ENCODE measurements at regions not wholly inside any gene's neighbourhood (a gene's known extent, or its start where the extent isn't known, plus 50 kb on each side); places are given as distances from the start of the nearest gene placed in this dataset.

- no peaks in the 10 kb centered on the region for H3K79me1 ChIP-seq (ENCODE audit: low read length)
- no peak overlapping the region for H2AFZ ChIP-seq (ENCODE audit: insufficient read depth, low read length, poor library complexity)
- no peak overlapping the region for H3K14ac ChIP-seq (ENCODE audit: low read length)
- H3K4me1 ChIP-seq (ENCODE audit: control insufficient read depth in 1 of 2, insufficient read depth in 2 of 2, low read length in 2 of 2) = no peaks in the 10 kb centered on the region
- H3K4ac ChIP-seq (ENCODE audit: low read depth, low read length) = no peak overlapping the region
- no peak overlapping the region for H3K9ac ChIP-seq (ENCODE audit: low read length)
- no peak overlapping the region for H3K18ac ChIP-seq (ENCODE audit: low read length)
- no peak overlapping the region for H2BK12ac ChIP-seq (ENCODE audit: low read length)
- no peak overlapping the region for H4K91ac ChIP-seq (ENCODE audit: low read depth, low read length)
- H2BK5ac ChIP-seq (ENCODE audit: low read depth, low read length, poor library complexity) = no peak overlapping the region
- no peak overlapping the region for H2AK5ac ChIP-seq (ENCODE audit: low read length)
- no peak overlapping the region for H4K12ac ChIP-seq (ENCODE audit: low read depth, low read length)
- H3K79me2 ChIP-seq (ENCODE audit: control insufficient read depth, insufficient read depth, low read length, poor library complexity) = no peaks in the 10 kb centered on the region
- no peak overlapping the region for H2BK120ac ChIP-seq (ENCODE audit: insufficient read depth, low read length, poor library complexity)
- H3K27me3 ChIP-seq (ENCODE audit: insufficient read depth, low read length) = no peaks in the 10 kb centered on the region
- H3K23ac ChIP-seq (ENCODE audit: low read length) = no peak overlapping the region
- H3K4me3 ChIP-seq (ENCODE audit: low read depth, low read length) = no peak overlapping the region
- H3K9me3 ChIP-seq (ENCODE audit: insufficient read depth, low read depth, low read length) = no peaks in the 10 kb centered on the region
- H3K4me2 ChIP-seq (ENCODE audit: low read length) = no peak overlapping the region
- DNase-seq = no peak
- H4K8ac ChIP-seq (ENCODE audit: low read depth, low read length) = no peak overlapping the region
- no peak overlapping the region for H3K27ac ChIP-seq (ENCODE audit: low read depth, low read length)
- no peaks in the 10 kb centered on the region for H3K36me3 ChIP-seq (ENCODE audit: control insufficient read depth in 1 of 2, insufficient read depth in 2 of 2, low read length in 2 of 2)
- WGBS (ENCODE audit: extremely low coverage, insufficient coverage, insufficient read length) = no CpG with 5 or more reads among the region's 5 CpGs
Observed at GRCh38 chr3:70882104-70882503, 569.7 kb upstream of the MDFIC2 start.

DNA sequence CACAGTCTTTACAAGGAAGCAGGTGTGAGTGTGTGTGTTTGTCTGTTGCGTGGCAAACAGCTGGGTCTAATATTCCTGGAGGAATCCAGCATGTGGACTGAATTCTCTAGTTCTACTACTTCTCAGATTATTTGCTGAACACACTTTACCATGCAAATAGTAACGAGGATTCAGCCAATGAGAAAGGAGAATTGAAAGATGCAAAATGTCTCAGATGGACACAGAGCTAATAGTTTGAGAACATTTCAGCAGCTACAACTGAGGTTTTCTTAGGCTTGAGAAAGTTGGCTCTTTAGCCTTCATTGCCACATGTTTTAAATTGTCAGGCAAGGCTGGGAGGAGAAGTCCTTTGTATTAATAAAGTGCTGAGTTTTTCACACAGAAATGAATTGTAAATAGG, 568.0 kb upstream of the MDFIC2 start:
- Histone ChIP-seq H3K79me2 (ENCODE audit: control insufficient read depth, insufficient read depth, low read length, poor library complexity) (no peaks in the 10 kb centered on the region), H4K12ac (ENCODE audit: low read depth, low read length) (no peak overlapping the region), H3K23ac (ENCODE audit: low read length) (no peak overlapping the region), H4K8ac (ENCODE audit: low read depth, low read length) (no peak overlapping the region), H3K9me3 (ENCODE audit: insufficient read depth, low read depth, low read length) (no peaks in the 10 kb centered on the region), H2BK120ac (ENCODE audit: insufficient read depth, low read length, poor library complexity) (no peak overlapping the region), H3K27ac (ENCODE audit: low read depth, low read length) (no peak overlapping the region), H4K91ac (ENCODE audit: low read depth, low read length) (no peak overlapping the region), H3K79me1 (ENCODE audit: low read length) (no peaks in the 10 kb centered on the region), H3K36me3 (ENCODE audit: control insufficient read depth in 1 of 2, insufficient read depth in 2 of 2, low read length in 2 of 2) (no peaks in the 10 kb centered on the region), H3K4me2 (ENCODE audit: low read length) (no peak overlapping the region), H2BK5ac (ENCODE audit: low read depth, low read length, poor library complexity) (no peak overlapping the region), H3K18ac (ENCODE audit: low read length) (no peak overlapping the region), H3K4me1 (ENCODE audit: control insufficient read depth in 1 of 2, insufficient read depth in 2 of 2, low read length in 2 of 2) (no peaks in the 10 kb centered on the region), H3K14ac (ENCODE audit: low read length) (no peak overlapping the region), H3K4ac (ENCODE audit: low read depth, low read length) (no peak overlapping the region), H2AFZ (ENCODE audit: insufficient read depth, low read length, poor library complexity) (no peak overlapping the region), H2AK5ac (ENCODE audit: low read length) (no peak overlapping the region), H3K9ac (ENCODE audit: low read length) (no peak overlapping the region), H2BK12ac (ENCODE audit: low read length) (no peak overlapping the region), H3K4me3 (ENCODE audit: low read depth, low read length) (no peak overlapping the region), H3K27me3 (ENCODE audit: insufficient read depth, low read length) (no peaks in the 10 kb centered on the region)
- DNase-seq = no peak
- no CpG with 5 or more reads among the region's 2 CpGs for WGBS (ENCODE audit: extremely low coverage, insufficient coverage, insufficient read length)

GRCh38 chr3:70876154-70876553, 563.7 kb upstream of the MDFIC2 start:
- Histone ChIP-seq H2AFZ (ENCODE audit: insufficient read depth, low read length, poor library complexity) (no peak overlapping the region), H3K9me3 (ENCODE audit: insufficient read depth, low read depth, low read length) (no peaks in the 10 kb centered on the region), H3K27ac (ENCODE audit: low read depth, low read length) (no peak overlapping the region), H3K14ac (ENCODE audit: low read length) (no peak overlapping the region), H3K79me1 (ENCODE audit: low read length) (no peaks in the 10 kb centered on the region), H3K36me3 (ENCODE audit: control insufficient read depth in 1 of 2, insufficient read depth in 2 of 2, low read length in 2 of 2) (no peaks in the 10 kb centered on the region), H3K4ac (ENCODE audit: low read depth, low read length) (no peak overlapping the region), H3K23ac (ENCODE audit: low read length) (no peak overlapping the region), H3K4me2 (ENCODE audit: low read length) (no peak overlapping the region), H2AK5ac (ENCODE audit: low read length) (no peak overlapping the region), H4K8ac (ENCODE audit: low read depth, low read length) (no peak overlapping the region), H3K27me3 (ENCODE audit: insufficient read depth, low read length) (no peaks in the 10 kb centered on the region), H2BK5ac (ENCODE audit: low read depth, low read length, poor library complexity) (no peak overlapping the region), H2BK120ac (ENCODE audit: insufficient read depth, low read length, poor library complexity) (no peak overlapping the region), H4K12ac (ENCODE audit: low read depth, low read length) (no peak overlapping the region), H3K18ac (ENCODE audit: low read length) (no peak overlapping the region), H3K79me2 (ENCODE audit: control insufficient read depth, insufficient read depth, low read length, poor library complexity) (no peaks in the 10 kb centered on the region), H4K91ac (ENCODE audit: low read depth, low read length) (no peak overlapping the region), H2BK12ac (ENCODE audit: low read length) (no peak overlapping the region), H3K9ac (ENCODE audit: low read length) (no peak overlapping the region), H3K4me1 (ENCODE audit: control insufficient read depth in 1 of 2, insufficient read depth in 2 of 2, low read length in 2 of 2) (no peaks in the 10 kb centered on the region), H3K4me3 (ENCODE audit: low read depth, low read length) (no peak overlapping the region)
- DNase-seq = peak in 1 of 2 donors; percentile 20
- no CpG with 5 or more reads among the region's 3 CpGs for WGBS (ENCODE audit: extremely low coverage, insufficient coverage, insufficient read length)

GRCh38 chr3:70874196-70874595, 561.8 kb upstream of the MDFIC2 start:
- H2AK5ac ChIP-seq (ENCODE audit: low read length) = no peak overlapping the region
- no peak overlapping the region for H2BK5ac ChIP-seq (ENCODE audit: low read depth, low read length, poor library complexity)
- H3K36me3 ChIP-seq (ENCODE audit: control insufficient read depth in 1 of 2, insufficient read depth in 2 of 2, low read length in 2 of 2) = no peaks in the 10 kb centered on the region
- no peak overlapping the region for H4K91ac ChIP-seq (ENCODE audit: low read depth, low read length)
- no peak overlapping the region for H3K14ac ChIP-seq (ENCODE audit: low read length)
- H2AFZ ChIP-seq (ENCODE audit: insufficient read depth, low read length, poor library complexity) = no peak overlapping the region
- WGBS (ENCODE audit: extremely low coverage, insufficient coverage, insufficient read length) = no CpG with 5 or more reads among the region's 3 CpGs
- H3K9me3 ChIP-seq (ENCODE audit: insufficient read depth, low read depth, low read length) = no peaks in the 10 kb centered on the region
- no peaks in the 10 kb centered on the region for H3K79me2 ChIP-seq (ENCODE audit: control insufficient read depth, insufficient read depth, low read length, poor library complexity)
- H3K4me3 ChIP-seq (ENCODE audit: low read depth, low read length) = no peak overlapping the region
- no peak overlapping the region for H3K4me2 ChIP-seq (ENCODE audit: low read length)
- no peak overlapping the region for H3K4ac ChIP-seq (ENCODE audit: low read depth, low read length)
- H3K9ac ChIP-seq (ENCODE audit: low read length) = no peak overlapping the region
- H2BK120ac ChIP-seq (ENCODE audit: insufficient read depth, low read length, poor library complexity) = no peak overlapping the region
- H3K27ac ChIP-seq (ENCODE audit: low read depth, low read length) = no peak overlapping the region
- H3K18ac ChIP-seq (ENCODE audit: low read length) = no peak overlapping the region
- H3K23ac ChIP-seq (ENCODE audit: low read length) = no peak overlapping the region
- H4K8ac ChIP-seq (ENCODE audit: low read depth, low read length) = no peak overlapping the region
- no peak for DNase-seq
- no peak overlapping the region for H2BK12ac ChIP-seq (ENCODE audit: low read length)
- no peak overlapping the region for H4K12ac ChIP-seq (ENCODE audit: low read depth, low read length)
- no peaks in the 10 kb centered on the region for H3K79me1 ChIP-seq (ENCODE audit: low read length)
- no peaks in the 10 kb centered on the region for H3K4me1 ChIP-seq (ENCODE audit: control insufficient read depth in 1 of 2, insufficient read depth in 2 of 2, low read length in 2 of 2)
- H3K27me3 ChIP-seq (ENCODE audit: insufficient read depth, low read length) = no peaks in the 10 kb centered on the region
